Suprapubic skin (tissue), 4 donors: ENCODE measurements at regions not wholly inside any gene's neighbourhood (a gene's known extent, or its start where the extent isn't known, plus 50 kb on each side); places are given as distances from the start of the nearest gene placed in this dataset.
"Not testable (repeated sequence)": the region's sequence is repeated elsewhere in the genome, so short reads cannot be mapped to it uniquely, and the experiment has no call there.

Experiments
- DNase-seq, 2 donors: peaks; one replicate each; pipeline ENCODE4 v3.0.0-alpha.2; 2019; ENCODE audit warnings: low spot score in 2 of 2
- H3K27ac ChIP-seq: fragments of 200-600 bp; sonication (generic); one replicate; pipeline ENCODE4 v1.5.1; 2019
- H3K27me3 ChIP-seq: fragments of 200-600 bp; sonication (generic); one replicate; pipeline ENCODE4 v1.5.1; 2019
- H3K36me3 ChIP-seq: fragments of 200-600 bp; sonication (generic); one replicate; pipeline ENCODE4 v1.5.1; 2019
- H3K4me1 ChIP-seq: fragments of 200-600 bp; sonication (generic); one replicate; pipeline ENCODE4 v1.5.1; 2019
- H3K4me3 ChIP-seq: fragments of 200-600 bp; sonication (generic); one replicate; pipeline ENCODE4 v1.5.1; 2019; ENCODE audit warnings: mild to moderate bottlenecking
- H3K9me3 ChIP-seq: fragments of 200-600 bp; sonication (generic); one replicate; pipeline ENCODE4 v1.5.1; 2019
- EP300 ChIP-seq: sonication (generic); formaldehyde crosslinking; IDR thresholded peaks from one replicate; pipeline ENCODE4 v1.6.1; 2017; ENCODE audit warnings: antibody characterized with exemption
- POLR2A ChIP-seq, 2 donors: fragments of 450-650 bp; IDR thresholded peaks; one replicate each; pipeline ENCODE4 v1.6.1; 2017; ENCODE audit warnings: antibody characterized with exemption in 2 of 2, mild to moderate bottlenecking in 2 of 2, moderate library complexity in 2 of 2
- POLR2AphosphoS5 ChIP-seq, 3 donors: sonication (generic); formaldehyde crosslinking; IDR thresholded peaks; one replicate each; pipeline ENCODE4 v1.6.1; 2017; ENCODE audit warnings: antibody characterized with exemption in 3 of 3
- WGBS: methylation state at CpG from one replicate; pipeline ENCODE4 v1.1.5; 2018; 5-methylcytosine and 5-hydroxymethylcytosine counted together
- TF ChIP-seq, protein P1 (sequence below), 2 donors: fragments of 200-600 bp in 1 of 2; fragments of 450-650 bp in 1 of 2; sonication (generic) in 1 of 2; IDR thresholded peaks; one replicate each; pipeline ENCODE4 v1.5.1; 2016 to 2019; ENCODE audit warnings: antibody characterized with exemption in 2 of 2, mild to moderate bottlenecking in 1 of 2, moderate library complexity in 1 of 2

GRCh38 chr11:119571311-119571710, 148.3 kb upstream of the THY1 start:
- no peak for DNase-seq
- H3K4me3 ChIP-seq = no peak overlapping the region
- no peaks in the 10 kb centered on the region for H3K36me3 ChIP-seq
- TF ChIP-seq POLR2AphosphoS5 (IDR thresholded peaks at IDR 0.05) = no peak
- TF ChIP-seq EP300 = no peak
- TF ChIP-seq, protein P1, sequence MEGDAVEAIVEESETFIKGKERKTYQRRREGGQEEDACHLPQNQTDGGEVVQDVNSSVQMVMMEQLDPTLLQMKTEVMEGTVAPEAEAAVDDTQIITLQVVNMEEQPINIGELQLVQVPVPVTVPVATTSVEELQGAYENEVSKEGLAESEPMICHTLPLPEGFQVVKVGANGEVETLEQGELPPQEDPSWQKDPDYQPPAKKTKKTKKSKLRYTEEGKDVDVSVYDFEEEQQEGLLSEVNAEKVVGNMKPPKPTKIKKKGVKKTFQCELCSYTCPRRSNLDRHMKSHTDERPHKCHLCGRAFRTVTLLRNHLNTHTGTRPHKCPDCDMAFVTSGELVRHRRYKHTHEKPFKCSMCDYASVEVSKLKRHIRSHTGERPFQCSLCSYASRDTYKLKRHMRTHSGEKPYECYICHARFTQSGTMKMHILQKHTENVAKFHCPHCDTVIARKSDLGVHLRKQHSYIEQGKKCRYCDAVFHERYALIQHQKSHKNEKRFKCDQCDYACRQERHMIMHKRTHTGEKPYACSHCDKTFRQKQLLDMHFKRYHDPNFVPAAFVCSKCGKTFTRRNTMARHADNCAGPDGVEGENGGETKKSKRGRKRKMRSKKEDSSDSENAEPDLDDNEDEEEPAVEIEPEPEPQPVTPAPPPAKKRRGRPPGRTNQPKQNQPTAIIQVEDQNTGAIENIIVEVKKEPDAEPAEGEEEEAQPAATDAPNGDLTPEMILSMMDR (IDR thresholded peaks at IDR 0.05) = no peak
- no peak for TF ChIP-seq POLR2A (IDR thresholded peaks at IDR 0.05)
- H3K9me3 ChIP-seq = no peaks in the 10 kb centered on the region
- no peaks in the 10 kb centered on the region for H3K27me3 ChIP-seq
- peaks cover 15% of the 10 kb centered on the region for H3K4me1 ChIP-seq
- 26% methylated on average over 3 of the region's 3 CpGs for WGBS
- H3K27ac ChIP-seq = no peak overlapping the region

DNA sequence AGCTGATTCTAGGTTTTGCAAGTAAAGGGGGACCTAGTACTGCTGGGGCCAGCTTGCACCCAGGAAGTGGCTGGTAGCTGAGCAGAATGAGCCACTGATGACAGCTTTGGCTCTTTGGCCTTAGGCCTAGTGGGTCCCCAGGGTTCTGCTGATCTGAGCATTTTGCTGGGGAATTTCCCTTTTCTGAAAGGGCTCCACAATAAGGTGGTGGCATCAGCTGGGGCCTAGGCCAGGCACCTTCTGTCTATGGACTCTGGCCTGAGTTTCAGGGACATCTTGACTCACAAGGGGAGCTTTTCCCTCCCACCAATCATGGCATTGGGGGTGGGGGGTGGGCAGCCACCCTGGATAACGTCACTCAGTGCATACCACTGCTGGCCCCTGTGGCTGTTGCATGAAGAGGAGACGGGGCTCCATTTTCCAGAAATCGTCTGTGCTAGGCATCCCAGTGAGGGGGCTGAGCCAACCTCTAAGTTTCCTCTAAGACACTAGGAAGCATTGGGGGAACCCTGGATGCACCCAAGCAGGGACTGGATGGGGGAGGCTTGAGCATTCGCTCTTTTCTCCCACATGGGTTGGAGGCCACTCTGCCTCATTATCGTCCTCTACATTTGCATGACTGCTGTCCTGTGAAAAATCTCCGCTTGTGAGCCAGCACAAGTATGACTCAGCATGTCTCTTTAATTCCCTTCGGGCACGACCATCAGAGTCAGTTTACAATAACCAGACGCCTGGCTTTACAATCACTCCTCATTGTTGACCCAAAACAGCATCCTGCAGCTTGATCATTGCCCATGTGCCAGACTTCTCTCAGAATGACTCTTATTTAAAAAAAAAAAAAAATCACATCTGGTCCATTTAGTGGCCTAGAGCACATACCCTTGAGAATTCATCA, 145.0 kb upstream of the THY1 start:
- Histone ChIP-seq H3K9me3 (no peaks in the 10 kb centered on the region), H3K27me3 (no peaks in the 10 kb centered on the region), H3K4me1 (peaks cover 14% of the 10 kb centered on the region), H3K4me3 (no peak overlapping the region), H3K36me3 (no peaks in the 10 kb centered on the region), H3K27ac (no peak overlapping the region)
- WGBS = 46% methylated on average over 8 of the region's 9 CpGs
- DNase-seq = no peak
- no peak for TF ChIP-seq POLR2A (IDR thresholded peaks at IDR 0.05)
- TF ChIP-seq, protein P1 (IDR thresholded peaks at IDR 0.05) = no peak
- TF ChIP-seq POLR2AphosphoS5 (IDR thresholded peaks at IDR 0.05) = no peak
- no peak for TF ChIP-seq EP300

DNA sequence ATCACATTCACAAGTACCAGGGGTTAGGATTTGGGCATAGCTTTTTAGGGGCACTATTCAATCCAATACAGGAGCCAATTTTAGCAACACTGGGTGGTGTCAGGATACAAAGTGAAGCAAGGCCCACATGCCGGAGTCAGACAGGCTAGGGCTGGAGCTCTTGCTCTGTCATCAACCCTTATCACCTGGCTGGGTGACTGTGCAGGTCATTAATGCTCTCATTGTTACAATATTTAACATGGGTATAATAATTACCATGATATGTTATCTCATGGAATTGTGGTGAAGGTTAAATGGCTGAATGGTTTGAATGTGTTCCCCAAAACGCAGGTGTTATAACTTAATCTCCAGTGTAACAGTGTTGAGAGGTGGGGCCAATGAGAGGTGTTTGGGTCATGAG, 143.3 kb upstream of the THY1 start:
- TF ChIP-seq POLR2A (IDR thresholded peaks at IDR 0.05) (no peak), EP300 (no peak), POLR2AphosphoS5 (IDR thresholded peaks at IDR 0.05) (no peak)
- TF ChIP-seq, protein P1 (IDR thresholded peaks at IDR 0.05) = no peak
- Histone ChIP-seq H3K27me3 (no peaks in the 10 kb centered on the region), H3K27ac (no peak overlapping the region), H3K4me3 (no peak overlapping the region), H3K9me3 (no peaks in the 10 kb centered on the region), H3K36me3 (no peaks in the 10 kb centered on the region), H3K4me1 (peaks cover 8% of the 10 kb centered on the region)
- DNase-seq = no peak
- WGBS = 84% methylated on average over 2 of the region's 2 CpGs

GRCh38 chr11:119565693-119566092, 142.7 kb upstream of the THY1 start:
- not testable (repeated sequence) for H3K27ac ChIP-seq, H3K4me3 ChIP-seq, H3K4me1 ChIP-seq, H3K36me3 ChIP-seq, DNase-seq, H3K27me3 ChIP-seq, H3K9me3 ChIP-seq

DNA sequence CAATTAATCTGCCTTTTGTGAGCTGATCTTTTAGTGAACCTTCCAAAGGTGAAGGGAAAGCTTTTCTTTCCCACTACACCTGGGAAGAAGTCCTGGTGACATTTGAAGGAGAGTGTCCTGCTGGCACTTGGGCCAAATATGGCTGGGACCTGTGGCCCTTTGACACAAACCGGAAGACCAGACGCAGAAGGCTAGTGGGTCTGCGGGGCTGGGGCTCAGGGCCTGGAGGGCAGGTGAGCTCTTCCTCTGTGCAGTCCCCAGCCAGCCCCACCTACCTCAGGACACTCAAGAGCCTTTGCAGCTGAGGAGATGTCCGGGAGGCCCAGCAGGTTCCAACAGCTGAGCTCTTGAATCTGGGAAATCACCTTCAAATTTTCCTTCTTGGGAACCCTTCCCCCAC, 138.0 kb upstream of the THY1 start:
- no peaks in the 10 kb centered on the region for H3K36me3 ChIP-seq
- no peak overlapping the region for H3K27ac ChIP-seq
- H3K4me3 ChIP-seq = no peak overlapping the region
- DNase-seq = no peak
- no peaks in the 10 kb centered on the region for H3K27me3 ChIP-seq
- 84% methylated on average over 4 of the region's 4 CpGs for WGBS
- H3K4me1 ChIP-seq = no peaks in the 10 kb centered on the region
- no peaks in the 10 kb centered on the region for H3K9me3 ChIP-seq
- TF ChIP-seq POLR2AphosphoS5 (IDR thresholded peaks at IDR 0.05) (no peak), POLR2A (IDR thresholded peaks at IDR 0.05) (no peak), EP300 (no peak)
- TF ChIP-seq, protein P1 (IDR thresholded peaks at IDR 0.05) = no peak
